SK-N-DZ (cell line): ENCODE measurements at regions not wholly inside any gene's neighbourhood (a gene's known extent, or its start where the extent isn't known, plus 50 kb on each side); places are given as distances from the start of the nearest gene placed in this dataset.
"Not testable (repeated sequence)": the region's sequence is repeated elsewhere in the genome, so short reads cannot be mapped to it uniquely, and the experiment has no call there.

ENCODE experiments used
- DNase-seq: peaks from one replicate; pipeline ENCODE4 v3.0.0-alpha.2; 2015; ENCODE audit warnings: low spot score

DNA sequence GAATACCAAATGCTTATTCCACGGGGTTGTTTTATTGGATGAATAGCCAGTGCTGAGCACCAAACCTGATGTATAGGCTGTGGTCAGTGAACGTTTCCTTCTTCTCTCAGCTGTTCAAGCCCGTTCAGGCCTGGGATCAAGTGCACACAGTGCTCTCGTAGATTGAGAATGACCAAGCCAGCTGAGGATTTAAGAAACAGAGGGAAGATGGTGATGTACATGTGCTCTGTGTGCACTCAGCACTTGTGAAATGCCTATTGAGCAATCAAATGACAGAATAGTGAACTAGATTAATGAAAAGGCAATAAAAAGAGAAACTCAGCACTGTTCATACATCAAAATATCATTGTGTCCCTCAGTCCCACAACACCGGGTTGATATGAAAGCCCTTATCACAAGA, 302.5 kb downstream of the BMPER start:
- DNase-seq, result no peak

DNA sequence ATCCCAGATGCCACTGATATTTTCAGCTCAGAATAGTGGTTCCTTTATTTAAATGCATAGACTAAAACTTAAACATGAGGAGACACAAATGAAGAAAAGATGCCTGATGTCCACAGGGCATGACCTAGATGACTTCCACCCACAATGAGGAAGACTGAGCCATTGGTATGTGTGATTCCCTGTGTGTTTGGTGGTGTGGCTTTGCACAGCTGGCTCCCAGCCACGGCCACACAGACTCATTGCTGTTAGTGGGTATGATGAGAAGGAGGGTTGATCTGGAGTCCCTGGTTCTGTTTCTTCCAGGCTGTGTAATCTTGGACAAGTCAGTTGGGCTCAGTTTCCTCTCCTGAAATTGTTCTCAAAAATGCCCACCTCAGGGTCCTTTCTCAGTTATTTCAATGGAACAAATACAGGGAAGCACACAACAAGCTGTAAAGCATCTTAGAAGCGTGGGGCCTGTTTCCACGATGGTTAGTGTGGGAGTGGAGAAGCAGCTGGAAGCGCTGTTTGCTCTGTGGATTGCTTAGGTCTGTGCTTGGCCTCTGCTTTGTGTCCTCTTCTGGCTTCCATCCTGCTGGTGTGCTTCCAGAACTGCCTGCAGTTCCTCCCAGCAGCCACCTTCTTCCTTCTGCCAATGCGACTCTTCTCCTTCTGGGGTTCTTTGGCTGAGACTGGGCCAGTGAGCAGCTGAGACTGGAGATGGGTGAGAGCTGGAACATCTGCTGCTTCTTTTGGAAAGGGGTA, 303.7 kb downstream of the BMPER start:
- DNase-seq, result no peak

DNA sequence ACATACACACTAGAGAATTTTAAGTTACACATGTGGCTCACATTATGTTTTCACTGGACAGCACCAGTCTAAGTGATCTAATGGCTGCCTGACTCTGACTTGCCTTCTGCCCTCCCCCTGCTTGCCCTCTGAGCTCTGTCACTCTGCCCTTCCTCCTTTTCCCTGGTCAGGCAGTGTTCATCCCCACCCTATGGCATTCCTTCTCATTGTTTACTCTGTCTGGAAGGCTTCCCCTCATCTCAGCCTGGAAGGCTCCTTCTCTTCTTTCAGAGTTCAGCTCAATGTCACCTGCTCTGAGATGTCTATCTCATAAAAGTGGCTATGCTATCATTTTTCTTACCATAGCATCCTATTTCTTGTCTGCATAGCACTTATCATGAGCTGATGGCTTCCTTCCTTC, 305.7 kb downstream of the BMPER start:
- DNase-seq, result no peak

DNA sequence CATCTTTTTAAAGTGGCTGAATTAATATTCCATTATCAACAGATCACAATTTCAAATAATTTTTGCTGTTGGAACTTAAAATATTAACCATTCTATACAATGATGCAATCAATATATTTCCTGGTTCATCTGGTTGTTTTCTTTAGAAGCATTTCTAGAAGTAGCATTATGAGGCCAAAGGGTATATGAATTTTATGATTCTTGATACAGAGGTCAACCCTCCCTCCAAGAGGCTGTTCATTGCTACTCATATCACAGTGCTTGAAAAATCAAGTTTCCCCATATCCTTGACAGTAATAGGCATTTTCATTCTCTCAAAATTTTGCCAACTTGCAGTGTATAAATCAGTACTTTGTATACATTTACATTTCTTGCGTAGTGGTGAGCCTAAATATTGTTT, 312.6 kb downstream of the BMPER start:
- DNase-seq, result no peak

DNA sequence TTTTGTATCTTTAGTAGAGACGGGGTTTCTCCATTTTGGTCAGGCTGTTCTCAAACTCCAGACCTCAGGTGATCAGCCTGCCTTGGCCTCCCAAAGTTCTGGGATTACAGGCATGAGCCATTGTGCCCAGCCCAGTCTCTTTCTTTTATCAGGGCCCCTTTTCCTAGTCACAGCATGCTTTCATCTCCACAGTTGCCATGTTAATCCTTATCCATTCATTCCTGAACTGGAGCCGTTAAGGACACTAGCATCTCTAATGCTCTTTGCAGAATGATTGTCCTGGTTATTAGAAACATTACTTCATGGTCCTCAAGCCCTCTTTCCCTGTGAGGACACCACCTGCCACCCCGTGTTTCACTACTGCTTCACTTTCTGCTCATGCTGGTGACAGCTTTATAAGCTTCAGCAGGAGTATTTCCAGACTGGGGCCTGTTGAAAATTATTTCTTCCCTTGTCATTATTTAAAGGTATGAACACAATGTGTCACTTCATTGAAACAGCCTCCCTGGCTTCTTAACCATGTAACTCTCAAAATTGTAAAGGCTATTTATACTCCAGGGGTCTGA, 313.9 kb downstream of the BMPER start:
- DNase-seq, result no peak

DNA sequence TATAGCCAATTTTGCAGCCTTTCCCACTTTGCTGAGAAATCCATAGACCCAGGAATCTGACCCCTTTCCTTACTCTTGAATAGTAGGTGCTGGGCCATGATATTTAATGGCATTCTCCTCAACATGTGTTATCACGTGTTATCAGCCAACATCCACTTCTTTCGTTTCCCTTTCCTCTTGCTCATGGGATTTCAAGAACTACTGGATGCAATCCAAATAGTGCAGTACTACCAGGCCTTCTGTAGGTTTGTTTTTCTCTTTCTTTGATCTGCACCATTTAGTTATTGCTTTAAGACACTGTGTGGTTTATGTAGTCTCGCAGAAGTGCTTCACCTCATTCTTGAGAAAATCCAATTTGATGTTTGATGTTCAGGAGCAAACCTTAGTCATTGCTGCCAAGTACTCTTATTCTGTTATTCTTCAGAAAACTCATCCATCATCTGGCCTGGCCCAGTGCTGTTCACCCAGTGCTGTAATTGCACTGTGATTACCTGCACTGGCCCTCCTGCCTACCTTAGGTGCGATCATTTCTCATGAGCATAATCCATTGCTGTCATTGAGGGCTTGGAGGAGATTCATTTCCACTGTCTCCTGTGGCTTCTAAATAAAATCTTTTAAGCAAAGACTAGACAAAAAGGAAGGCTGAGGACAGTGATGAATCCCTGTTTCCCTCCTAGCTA, 315.3 kb downstream of the BMPER start:
- DNase-seq, result no peak

DNA sequence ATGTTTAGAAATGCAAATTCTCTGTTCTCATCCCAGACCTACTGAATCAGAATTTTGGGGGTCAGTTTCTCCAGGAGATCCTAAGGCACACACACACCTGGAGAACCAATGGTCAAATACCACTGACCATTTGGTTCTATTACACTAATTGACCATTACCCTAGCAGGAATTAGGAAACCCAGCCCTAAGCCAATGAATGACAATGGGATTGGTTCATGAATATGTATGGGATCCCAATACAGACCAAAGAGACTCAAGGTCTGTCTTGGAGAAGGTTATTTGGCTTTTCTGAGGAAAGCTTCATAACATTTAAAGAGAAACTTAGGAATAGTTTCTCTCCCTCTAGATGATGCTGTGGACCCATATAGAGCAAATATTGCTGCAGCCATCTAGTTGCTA, 317.0 kb downstream of the BMPER start:
- no peak for DNase-seq

DNA sequence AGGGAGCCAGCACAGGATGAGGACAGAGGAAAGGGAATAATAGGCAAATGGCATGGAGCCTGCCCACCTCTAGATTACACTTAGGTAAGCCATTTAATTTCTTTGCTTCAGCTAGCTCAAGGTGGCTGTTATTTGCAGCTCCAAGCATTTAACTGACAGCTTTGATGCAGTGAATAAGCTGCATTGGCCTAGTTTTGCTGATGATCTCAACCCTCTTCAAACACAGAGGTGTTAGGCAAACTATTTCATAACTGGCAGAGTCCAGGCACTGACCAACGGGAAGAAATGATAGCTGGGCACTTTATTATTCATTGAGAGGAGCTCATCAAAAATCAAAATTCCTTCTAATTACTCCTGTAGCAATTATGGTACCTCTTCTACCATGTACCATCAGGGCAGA, 317.4 kb downstream of the BMPER start:
- no peak for DNase-seq

DNA sequence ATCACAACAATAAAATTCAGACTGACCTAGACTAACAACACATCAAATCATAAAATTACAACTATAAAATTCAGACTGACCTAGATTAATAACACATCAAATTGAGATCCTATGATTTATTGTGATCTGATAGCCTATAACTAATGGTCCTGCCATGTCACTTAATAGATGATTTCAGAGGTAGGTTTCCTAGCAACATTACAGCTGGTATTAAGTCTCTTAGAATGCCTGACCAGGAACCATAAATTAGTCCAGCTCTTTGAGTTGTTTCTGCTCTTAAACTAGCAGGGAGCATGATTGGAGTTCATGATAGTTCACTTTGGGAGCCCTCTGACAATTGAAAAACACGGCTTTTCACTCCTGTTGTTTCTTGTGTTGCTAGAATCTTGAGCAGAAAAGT, 318.9 kb downstream of the BMPER start:
- DNase-seq, result no peak

DNA sequence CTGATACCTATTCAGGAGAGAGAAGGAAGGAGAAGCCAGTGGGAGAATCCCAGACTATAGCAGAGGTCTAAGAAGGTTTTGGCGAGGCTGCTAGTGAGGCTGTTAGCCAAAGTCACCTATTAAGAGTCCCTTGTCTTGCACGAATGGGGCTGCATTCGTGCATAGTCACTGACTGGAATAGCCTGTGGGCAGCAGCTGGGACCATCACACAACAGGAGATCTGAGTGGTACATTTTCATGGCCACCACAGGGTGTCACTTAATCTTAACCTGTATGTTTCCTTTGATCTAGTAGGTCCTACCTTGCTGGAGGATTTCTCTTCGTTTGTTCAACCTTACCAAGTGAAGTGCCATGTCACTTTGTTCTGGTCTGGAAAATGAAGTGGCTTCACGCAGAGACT, 319.9 kb downstream of the BMPER start:
- no peak for DNase-seq

DNA sequence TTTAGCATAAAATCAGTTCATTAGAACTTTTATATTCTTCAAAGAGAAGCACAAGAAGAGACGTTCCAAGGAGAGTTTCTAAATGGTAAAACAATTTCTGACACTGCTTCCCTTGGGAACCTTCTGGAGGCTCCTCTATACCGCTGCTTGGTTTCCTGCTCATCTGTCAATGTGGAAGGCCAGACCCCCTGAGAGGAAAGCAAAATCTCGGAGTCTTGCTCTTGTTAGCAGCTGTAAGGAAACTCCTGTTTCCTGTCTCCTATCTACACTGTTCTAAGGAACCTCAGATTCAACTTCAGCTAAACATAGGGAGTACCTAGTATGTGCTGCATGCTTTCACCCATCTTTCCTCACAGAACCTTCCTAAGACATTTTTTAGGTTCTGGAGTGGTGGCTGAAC, 322.2 kb downstream of the BMPER start:
- DNase-seq, result no peak

DNA sequence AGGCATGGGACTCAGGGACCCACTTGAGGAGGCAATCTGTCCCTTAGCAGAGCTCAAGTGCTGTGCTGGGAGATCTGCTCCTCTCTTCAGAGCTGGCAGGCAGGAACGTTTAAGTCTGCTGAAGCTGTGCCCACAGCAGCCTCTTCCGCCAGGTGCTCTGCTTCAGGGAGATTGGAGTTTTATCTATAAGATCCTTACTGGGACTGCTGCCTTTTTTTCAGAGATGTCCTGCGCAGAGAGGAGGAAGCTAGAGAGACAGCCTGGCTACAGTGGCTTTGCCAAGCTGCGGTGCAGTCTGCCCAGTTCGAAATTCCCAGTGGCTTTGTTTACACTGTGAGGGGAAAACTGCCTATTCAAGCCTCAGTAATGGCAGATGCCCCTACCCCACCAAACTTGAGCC, 329.8 kb downstream of the BMPER start:
- DNase-seq, result not testable (repeated sequence)

DNA sequence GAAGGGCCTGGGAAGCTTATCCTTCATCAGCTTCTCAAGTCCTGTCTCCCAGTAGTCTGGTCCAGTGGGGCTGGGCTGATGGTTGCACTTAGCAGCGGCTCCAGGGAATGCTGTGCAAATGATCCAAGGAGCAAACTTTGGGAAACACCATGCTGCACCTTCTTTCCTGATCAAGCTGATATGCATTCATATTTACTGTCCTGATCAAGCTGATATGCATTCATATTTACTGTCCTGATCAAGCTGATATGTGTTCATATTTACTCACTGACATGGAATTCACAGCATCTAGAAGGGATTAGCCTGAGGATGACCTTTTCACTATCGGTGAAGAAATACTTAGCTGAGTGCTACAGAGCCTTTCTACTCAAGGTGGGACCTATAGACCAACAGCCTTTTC, 330.7 kb downstream of the BMPER start:
- DNase-seq, result no peak

DNA sequence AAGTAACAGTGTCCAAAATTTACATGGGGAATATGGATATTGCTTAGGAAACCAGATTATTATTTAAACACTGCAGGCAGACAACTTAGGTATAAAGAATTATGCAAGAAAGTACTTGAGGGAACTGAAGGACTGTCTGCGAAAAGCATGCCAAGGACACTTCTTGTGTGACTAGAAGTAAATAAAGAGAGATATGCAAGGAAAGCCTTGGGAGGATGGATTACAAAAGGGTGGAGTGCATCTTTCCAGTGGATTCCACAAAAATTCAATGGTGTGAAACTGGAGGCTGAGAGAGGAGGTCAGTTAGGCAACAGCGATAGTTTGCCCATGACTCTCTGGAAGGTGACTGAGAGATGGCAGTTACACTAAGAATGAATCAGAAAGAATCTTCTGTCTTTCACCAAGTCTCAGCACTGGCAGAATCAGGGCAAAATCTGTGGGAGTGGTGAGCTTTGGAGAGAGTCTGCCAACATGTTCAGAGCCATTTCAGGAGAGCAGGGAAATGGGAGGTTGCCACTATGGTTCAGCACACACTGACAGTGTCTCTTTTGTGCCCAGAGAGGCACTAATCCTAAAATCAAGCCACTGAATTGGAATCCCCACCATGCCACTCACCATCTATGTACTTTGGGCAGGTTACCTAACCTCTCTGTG, 331.6 kb downstream of the BMPER start:
- DNase-seq, result no peak

DNA sequence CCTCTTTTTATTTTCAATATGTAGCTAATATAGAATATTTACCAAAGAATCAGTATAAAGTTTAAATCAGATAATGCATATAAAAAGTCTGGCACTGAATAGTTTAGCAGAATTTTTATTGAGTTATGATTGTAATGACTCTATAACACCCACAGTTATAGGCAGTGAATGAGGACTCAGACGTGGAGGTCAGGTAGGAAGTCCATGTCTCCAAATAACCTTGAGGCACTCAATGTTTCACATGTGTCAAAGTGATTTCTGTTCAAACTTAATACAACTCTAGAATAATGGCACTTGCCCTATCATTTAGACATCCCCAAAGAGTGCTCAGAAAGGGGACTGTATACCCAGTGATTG, 332.1 kb downstream of the BMPER start:
- no peak for DNase-seq

DNA sequence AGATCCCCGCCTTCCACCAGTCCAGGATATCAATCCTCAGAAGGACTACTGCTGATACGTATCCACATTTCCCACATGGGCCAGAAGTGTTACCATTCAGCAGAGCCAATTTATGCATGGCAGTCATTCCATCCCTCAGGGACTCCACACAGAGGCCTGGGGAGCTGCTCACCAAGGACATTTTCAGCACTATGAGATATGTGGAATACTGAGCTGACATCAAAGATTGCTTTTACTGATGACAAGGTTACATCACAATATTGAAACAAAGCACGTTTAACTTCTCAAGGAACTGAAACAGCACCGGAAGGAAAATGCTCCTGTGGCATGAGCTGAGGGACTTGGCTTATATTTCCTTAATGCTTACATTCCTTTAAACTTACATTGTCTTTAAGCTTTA, 335.1 kb downstream of the BMPER start:
- DNase-seq, result no peak

DNA sequence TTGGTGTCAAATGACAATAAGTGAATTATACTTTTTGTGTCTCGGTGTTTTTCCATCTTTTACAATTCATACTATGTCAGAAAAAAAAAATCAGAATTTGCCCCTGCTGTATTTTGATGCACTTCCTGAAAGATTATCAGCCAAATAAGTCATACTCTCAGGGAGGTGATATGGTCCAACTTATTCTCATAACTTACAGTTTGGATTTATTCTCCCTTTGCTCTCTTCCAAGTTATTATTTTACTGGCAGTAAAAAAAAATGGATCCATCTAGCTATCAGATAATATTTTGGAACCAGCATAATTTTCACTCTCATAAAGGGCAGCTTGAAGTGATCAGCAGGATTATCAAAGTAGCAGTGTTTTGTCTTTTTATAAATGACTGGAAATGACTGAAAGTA, 337.1 kb downstream of the BMPER start:
- no peak for DNase-seq

DNA sequence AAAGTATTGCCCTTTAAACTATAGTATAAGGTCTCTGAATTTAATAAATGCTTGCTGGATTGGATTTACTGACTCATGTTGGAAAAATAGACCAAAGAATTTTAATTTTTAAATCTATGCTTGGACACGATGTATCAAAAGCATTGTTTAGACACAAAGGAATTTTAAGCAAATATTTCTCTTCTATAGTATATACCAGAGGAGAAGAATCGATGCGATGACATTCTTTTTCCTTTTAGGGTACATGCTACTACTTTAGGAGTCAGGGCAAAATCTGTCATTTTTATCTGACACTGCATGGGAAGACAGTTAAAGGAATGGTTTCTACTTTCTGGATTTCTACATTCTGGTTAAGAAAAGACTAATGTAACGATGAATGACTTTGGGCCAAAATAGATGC, 339.9 kb downstream of the BMPER start:
- no peak for DNase-seq

DNA sequence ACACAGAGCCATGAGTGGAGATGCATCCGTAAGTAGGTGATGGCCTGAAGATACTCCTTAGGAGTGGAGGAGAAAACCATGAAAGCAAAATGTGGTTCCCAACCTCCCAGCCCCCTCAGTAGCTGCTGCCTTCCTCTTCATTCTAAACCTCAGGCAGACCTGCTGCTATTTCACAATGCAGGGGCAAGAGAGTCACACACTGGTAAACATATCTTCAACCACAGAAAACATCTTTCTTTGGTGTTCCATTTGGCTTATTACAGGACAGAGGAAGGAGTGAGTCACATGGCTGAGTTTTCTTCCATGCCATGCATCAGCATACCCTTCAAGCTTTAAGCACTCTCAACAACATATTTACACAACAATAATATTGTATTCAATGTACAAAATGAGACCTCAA, 342.1 kb downstream of the BMPER start:
- DNase-seq, result no peak

DNA sequence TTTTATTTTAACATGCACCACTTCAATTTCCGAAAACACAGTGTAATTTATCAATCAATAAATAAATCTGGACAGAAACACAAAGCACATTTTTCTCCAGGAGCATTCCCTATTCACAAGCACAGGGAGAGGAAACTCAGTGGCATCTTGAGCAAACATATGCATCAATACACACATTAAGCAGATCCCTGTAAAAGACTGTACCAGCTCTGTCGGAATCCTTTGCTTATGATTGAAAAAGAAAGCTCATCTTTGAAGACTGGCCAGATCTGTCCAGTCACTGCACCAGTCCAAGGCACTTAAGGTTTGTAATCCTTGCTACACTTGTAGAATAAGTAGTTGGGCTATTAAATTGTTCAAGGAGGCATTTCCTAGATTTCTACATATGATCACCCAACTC, 343.9 kb downstream of the BMPER start:
- DNase-seq, result no peak

DNA sequence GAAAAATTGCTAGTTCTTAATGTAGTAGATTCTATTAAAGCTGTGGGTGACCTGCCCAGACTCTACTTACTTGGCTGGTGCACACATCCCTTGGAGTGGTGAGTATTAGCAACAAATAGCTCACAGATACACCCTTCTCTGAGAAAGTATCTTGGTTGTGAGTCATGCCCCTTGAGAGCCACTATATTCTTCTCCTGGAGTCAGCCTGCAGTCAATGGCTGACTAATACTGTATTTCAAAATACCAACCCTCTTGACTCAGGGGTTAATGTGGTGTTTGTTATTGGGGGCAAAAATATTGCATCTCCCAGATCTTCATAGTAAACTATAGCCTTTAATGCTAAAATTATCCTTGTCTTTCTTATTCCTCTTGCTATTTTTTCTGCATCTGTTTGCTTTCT, 354.9 kb downstream of the BMPER start:
- DNase-seq, result no peak

DNA sequence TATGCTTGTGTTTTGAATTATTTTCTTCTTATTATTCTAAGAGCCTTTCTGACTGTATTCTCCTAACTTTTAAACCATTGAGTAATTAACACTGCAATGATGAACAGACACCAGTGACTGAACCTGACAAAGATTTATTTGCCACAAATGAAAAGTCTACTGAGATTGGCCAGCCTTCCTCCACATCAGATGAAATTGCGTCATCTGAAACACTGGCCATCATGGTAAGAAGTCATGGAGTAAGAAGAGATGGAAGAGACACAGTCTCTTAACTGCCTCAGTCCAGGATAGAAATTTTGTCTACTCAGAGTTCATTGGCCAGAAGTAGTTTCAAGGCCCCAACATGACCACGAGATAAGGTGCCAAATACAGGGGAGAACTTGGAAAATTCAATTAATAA, 357.8 kb downstream of the BMPER start:
- no peak for DNase-seq

DNA sequence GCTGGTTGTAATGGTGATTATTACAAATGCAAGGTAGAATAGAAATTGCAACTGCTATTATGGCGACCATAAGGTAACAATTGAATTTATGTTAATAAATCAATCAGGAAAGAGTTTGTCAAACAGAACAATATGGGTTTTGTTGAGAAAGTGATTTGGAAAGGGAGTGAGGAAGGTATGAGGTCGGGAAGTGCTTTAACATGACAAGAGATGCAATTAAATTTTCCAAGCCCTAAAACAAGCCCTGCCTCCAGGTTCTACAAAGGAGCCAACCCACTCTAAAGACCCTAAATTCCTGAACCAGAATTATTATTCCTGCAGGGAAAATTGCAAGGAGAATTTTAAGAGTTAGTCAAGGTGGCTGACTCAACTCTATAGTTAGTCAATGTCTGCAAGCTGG, 363.7 kb downstream of the BMPER start:
- no peak for DNase-seq
